Tibial artery (tissue), 4 donors: ENCODE measurements at regions not wholly inside any gene's neighbourhood (a gene's known extent, or its start where the extent isn't known, plus 50 kb on each side); places are given as distances from the start of the nearest gene placed in this dataset.

Source experiments
- DNase-seq, 2 donors: peaks; one replicate each; pipeline ENCODE4 v3.0.0-alpha.2; 2019
- H3K27ac ChIP-seq, 2 donors: fragments of 200-600 bp; sonication (generic) in 1 of 2; 1 replicate in 1 of 2; 2 replicates in 1 of 2; pipeline ENCODE4 v1.5.1; 2018 to 2019; ENCODE audit warnings: mild to moderate bottlenecking in 1 of 2
- H3K27me3 ChIP-seq, 2 donors: fragments of 200-600 bp; sonication (generic) in 1 of 2; one replicate each; pipeline versions ENCODE4 v1.5.1 to v1.6.0; 2016 to 2019
- H3K36me3 ChIP-seq, 3 donors: fragments of 200-600 bp; sonication (generic) in 2 of 3; one replicate each; pipeline ENCODE4 v1.5.1; 2016 to 2019; ENCODE audit warnings: mild to moderate bottlenecking in 2 of 3
- H3K4me1 ChIP-seq, 4 donors: fragments of 200-600 bp; sonication (generic) in 2 of 4; 1 replicate in 3 of 4; 2 replicates in 1 of 4; pipeline ENCODE4 v1.5.1; 2016 to 2019
- H3K4me3 ChIP-seq, 2 donors: fragments of 200-600 bp; sonication (generic) in 1 of 2; 1 replicate in 1 of 2; 2 replicates in 1 of 2; pipeline ENCODE4 v1.5.1; 2018 to 2019; ENCODE audit warnings: mild to moderate bottlenecking in 2 of 2
- H3K9me3 ChIP-seq, 3 donors: fragments of 200-600 bp; sonication (generic) in 1 of 3; one replicate each; pipeline ENCODE4 v1.5.1; 2016 to 2019
- intact Hi-C: fragments of 100-400 bp; cut with DNase I; formaldehyde crosslinking; loops from one replicate; pipeline ENCODE4 v1.15.0; 2023; ENCODE audit warnings: low total_unique reads
- TF ChIP-seq, protein P1 (sequence below), 2 experiments: fragments of 200-600 bp in 1 of 2; fragments of 450-650 bp in 1 of 2; IDR thresholded peaks; one replicate each; pipeline ENCODE4 v1.5.1; 2017 to 2019; ENCODE audit warnings: antibody characterized with exemption in 2 of 2, mild to moderate bottlenecking in 1 of 2, moderate library complexity in 1 of 2

DNA sequence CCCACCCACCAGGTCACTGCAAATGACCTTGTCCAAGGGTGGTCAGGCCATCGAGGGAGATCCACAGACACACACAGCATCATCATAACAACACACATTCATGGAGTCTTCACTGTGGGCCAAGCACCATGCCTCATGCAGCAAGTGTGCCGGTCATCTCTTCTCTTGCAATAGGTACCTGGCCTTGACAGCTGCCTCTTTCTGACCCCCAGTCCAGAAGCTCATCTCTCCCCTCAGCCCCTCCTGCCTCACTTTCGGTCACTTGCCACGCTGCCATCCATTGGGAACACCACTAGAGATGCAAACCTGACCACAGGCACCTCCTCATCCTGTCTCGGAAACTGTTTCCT is 75.9 kb downstream of the OAT start:
- Histone ChIP-seq H3K36me3 (no peaks in the 10 kb centered on the region), H3K27ac (no peak overlapping the region), H3K4me3 (no peak overlapping the region), H3K9me3 (no peaks in the 10 kb centered on the region), H3K27me3 (no peaks in the 10 kb centered on the region), H3K4me1 (peaks cover 0 to 31% (median 20%) of the 10 kb centered on the region in 4 donors)
- TF ChIP-seq, protein P1, sequence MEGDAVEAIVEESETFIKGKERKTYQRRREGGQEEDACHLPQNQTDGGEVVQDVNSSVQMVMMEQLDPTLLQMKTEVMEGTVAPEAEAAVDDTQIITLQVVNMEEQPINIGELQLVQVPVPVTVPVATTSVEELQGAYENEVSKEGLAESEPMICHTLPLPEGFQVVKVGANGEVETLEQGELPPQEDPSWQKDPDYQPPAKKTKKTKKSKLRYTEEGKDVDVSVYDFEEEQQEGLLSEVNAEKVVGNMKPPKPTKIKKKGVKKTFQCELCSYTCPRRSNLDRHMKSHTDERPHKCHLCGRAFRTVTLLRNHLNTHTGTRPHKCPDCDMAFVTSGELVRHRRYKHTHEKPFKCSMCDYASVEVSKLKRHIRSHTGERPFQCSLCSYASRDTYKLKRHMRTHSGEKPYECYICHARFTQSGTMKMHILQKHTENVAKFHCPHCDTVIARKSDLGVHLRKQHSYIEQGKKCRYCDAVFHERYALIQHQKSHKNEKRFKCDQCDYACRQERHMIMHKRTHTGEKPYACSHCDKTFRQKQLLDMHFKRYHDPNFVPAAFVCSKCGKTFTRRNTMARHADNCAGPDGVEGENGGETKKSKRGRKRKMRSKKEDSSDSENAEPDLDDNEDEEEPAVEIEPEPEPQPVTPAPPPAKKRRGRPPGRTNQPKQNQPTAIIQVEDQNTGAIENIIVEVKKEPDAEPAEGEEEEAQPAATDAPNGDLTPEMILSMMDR (IDR thresholded peaks at IDR 0.05) = no peak
- intact Hi-C loops = no loop called here
- peak in 1 of 2 donors; percentile 37 for DNase-seq

- H3K4me3 ChIP-seq = no peak overlapping the region
- H3K27me3 ChIP-seq = no peaks in the 10 kb centered on the region
- H3K27ac ChIP-seq = no peak overlapping the region
- intact Hi-C loops = no loop called here
- no peaks in the 10 kb centered on the region for H3K9me3 ChIP-seq
- H3K36me3 ChIP-seq = no peaks in the 10 kb centered on the region
- peak in 1 of 2 donors; percentile 52 for DNase-seq
- H3K4me1 ChIP-seq = peaks cover 0 to 31% (median 20%) of the 10 kb centered on the region in 4 donors
- TF ChIP-seq, protein P1 (IDR thresholded peaks at IDR 0.05) = no peak
These were observed 76.4 kb downstream of the OAT start for GRCh38 chr10:124342136-124342820.

- DNase-seq = peak in 1 of 2 donors; percentile 60
- Histone ChIP-seq H3K36me3 (no peaks in the 10 kb centered on the region), H3K9me3 (no peaks in the 10 kb centered on the region), H3K27me3 (no peaks in the 10 kb centered on the region), H3K4me1 (peaks cover 0 to 31% (median 20%) of the 10 kb centered on the region in 4 donors), H3K4me3 (no peak overlapping the region), H3K27ac (peak overlapping the region; percentile 75 to 76)
- intact Hi-C loops = no loop called here
- TF ChIP-seq, protein P1 (IDR thresholded peaks at IDR 0.05) = no peak
These were observed 77.0 kb downstream of the OAT start for GRCh38 chr10:124341768-124342135.

DNA sequence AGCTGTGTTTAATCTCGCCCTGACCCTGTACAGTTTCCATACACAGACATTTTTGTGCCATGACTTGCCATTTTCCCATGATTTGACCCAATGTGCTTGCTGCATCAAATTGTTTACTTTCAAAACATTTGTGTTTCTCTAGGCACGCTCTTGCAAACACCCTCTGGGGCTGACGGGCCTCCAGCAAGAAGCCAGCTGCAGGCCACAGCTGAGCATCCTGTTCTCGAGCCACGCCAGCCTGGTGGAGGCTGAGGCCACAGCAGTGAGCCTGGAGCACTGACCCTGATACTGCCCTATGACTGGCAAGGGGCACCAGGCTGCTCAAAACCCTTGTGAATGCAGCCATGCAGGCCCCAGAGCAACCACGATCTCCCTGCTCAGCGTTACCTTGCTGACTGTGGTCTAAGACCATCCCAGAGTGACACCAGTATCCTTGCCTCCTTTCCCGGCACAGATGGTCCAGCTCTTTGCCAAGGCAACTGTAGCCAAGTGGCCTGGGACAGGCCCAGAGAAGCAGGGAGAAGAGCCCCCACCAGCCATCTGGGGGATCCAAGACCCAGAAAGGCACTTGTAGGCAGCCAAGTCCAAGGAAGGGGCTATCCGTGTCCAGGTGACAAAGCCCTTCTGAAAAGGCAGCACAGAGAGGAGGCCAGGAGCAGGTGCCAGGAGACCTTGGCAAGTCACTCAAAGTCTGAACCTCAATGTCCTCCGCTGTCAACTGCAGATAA is 78.5 kb downstream of the OAT start:
- intact Hi-C loops = no loop called here
- peak overlapping the region; percentile 75 to 76 for H3K27ac ChIP-seq
- H3K36me3 ChIP-seq = no peaks in the 10 kb centered on the region
- TF ChIP-seq, protein P1 (IDR thresholded peaks at IDR 0.05) = peak in 1 of 2 experiments; percentile 13
- H3K4me1 ChIP-seq = peaks cover 0 to 31% (median 20%) of the 10 kb centered on the region in 4 donors
- no peaks in the 10 kb centered on the region for H3K9me3 ChIP-seq
- no peak overlapping the region for H3K4me3 ChIP-seq
- DNase-seq = peak in 1 of 2 donors; percentile 86
- H3K27me3 ChIP-seq = no peaks in the 10 kb centered on the region

GRCh38 chr10:124339119-124340032 is 79.3 kb downstream of the OAT start:
- H3K36me3 ChIP-seq = no peaks in the 10 kb centered on the region
- no peak overlapping the region for H3K4me3 ChIP-seq
- TF ChIP-seq, protein P1 (IDR thresholded peaks at IDR 0.05) = no peak
- H3K4me1 ChIP-seq = peaks cover 0 to 31% (median 20%) of the 10 kb centered on the region in 4 donors
- H3K27ac ChIP-seq = peak overlapping the region; percentile 75 to 76
- H3K9me3 ChIP-seq = no peaks in the 10 kb centered on the region
- no peaks in the 10 kb centered on the region for H3K27me3 ChIP-seq
- intact Hi-C loops = no loop called here
- peak in 1 of 2 donors; percentile 58 for DNase-seq
